IMR-90 (cell line): ENCODE measurements at regions not wholly inside any gene's neighbourhood (a gene's known extent, or its start where the extent isn't known, plus 50 kb on each side); places are given as distances from the start of the nearest gene placed in this dataset.

Experiments
- BHLHE40 ChIP-seq: fragments of 150-350 bp; IDR thresholded peaks from 2 replicates; pipeline ENCODE4 v1.6.1; 2016; ENCODE audit warnings: mild to moderate bottlenecking, low read depth, low read length
- POLR2A ChIP-seq: IDR thresholded peaks from 2 replicates; pipeline ENCODE4 v1.6.1; 2012; ENCODE audit warnings: mild to moderate bottlenecking, low read depth, low read length
- RCOR1 ChIP-seq: IDR thresholded peaks from 2 replicates; pipeline ENCODE4 v1.6.1; 2012; ENCODE audit warnings: mild to moderate bottlenecking, low read length, improper control_type of control experiment; ENCODE audit not compliant: insufficient replicate concordance
- TF ChIP-seq, protein P1 (sequence below): conservative IDR thresholded peaks from 2 replicates; pipeline ENCODE4 v1.5.1; 2012; ENCODE audit warnings: mild to moderate bottlenecking, low read depth, low read length, improper control_type of control experiment

DNA sequence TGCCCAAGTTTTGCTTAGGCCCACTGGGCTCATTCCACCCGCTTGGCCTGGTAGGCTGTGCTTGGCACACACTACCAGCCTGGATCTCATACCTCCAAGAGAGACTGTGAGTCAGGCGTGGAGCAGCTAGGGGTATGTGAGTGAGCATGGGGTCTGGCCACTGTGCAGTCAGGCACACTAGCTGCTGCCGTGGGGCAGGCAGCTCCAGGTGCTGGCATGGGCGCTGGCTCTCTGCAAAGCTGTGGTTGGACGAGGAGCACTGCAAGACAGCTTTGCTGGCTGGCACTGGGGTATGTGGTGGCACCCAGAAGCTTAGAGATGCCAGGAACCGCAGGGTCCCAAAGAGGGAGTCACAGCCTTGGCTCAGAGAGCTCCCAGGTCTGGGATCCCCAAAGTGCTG, 377.8 kb downstream of the KCTD8 start:
- TF ChIP-seq, protein P1, sequence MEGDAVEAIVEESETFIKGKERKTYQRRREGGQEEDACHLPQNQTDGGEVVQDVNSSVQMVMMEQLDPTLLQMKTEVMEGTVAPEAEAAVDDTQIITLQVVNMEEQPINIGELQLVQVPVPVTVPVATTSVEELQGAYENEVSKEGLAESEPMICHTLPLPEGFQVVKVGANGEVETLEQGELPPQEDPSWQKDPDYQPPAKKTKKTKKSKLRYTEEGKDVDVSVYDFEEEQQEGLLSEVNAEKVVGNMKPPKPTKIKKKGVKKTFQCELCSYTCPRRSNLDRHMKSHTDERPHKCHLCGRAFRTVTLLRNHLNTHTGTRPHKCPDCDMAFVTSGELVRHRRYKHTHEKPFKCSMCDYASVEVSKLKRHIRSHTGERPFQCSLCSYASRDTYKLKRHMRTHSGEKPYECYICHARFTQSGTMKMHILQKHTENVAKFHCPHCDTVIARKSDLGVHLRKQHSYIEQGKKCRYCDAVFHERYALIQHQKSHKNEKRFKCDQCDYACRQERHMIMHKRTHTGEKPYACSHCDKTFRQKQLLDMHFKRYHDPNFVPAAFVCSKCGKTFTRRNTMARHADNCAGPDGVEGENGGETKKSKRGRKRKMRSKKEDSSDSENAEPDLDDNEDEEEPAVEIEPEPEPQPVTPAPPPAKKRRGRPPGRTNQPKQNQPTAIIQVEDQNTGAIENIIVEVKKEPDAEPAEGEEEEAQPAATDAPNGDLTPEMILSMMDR: no peak
- no peak for TF ChIP-seq POLR2A
- no peak for TF ChIP-seq BHLHE40
- TF ChIP-seq RCOR1: no peak
